Cardiac fibroblast (primary cell): ENCODE measurements at regions not wholly inside any gene's neighbourhood (a gene's known extent, or its start where the extent isn't known, plus 50 kb on each side); places are given as distances from the start of the nearest gene placed in this dataset.

Experiments
- DNase-seq, 2 donors: peaks; one replicate each; pipeline versions ENCODE4 v3.0.0 to v3.0.0-alpha.2; 2010; ENCODE audit warnings: low read depth in 2 of 2
- H3K4me3 ChIP-seq, 2 donors: replicated peaks in 1 of 2; 1 replicate in 1 of 2; 2 replicates in 1 of 2; pipeline ENCODE4 v1.5.1; 2011; ENCODE audit warnings: low read depth in 2 of 2, low read length in 2 of 2, mild to moderate bottlenecking in 2 of 2, moderate library complexity in 1 of 2
- CTCF ChIP-seq: IDR thresholded peaks from one replicate; pipeline ENCODE4 v1.5.1; 2011; ENCODE audit warnings: low read depth, mild to moderate bottlenecking, low read length, inconsistent platforms

DNA sequence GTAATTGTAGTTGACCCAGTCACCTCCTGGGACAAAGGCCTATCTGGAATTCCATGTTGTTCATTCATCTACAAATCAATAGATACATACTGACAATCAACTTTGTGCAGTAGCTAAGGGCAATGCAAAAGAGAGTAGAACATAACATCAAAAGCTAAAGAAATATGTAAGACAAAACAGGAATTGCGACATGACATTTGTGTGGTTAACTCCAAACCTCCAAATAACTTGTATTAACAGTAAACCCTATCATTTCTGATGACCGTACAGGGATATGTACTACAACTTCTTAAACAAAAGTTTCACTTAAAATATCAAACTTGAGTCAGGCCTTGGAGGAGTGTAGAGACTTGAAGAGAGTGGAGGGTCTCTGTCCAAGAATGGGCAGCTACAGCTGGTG, 317.6 kb downstream of the SPATA17 start:
- no peak for DNase-seq
- no peak for TF ChIP-seq CTCF
- H3K4me3 ChIP-seq, result no peak overlapping the region

GRCh38 chr1:217953330-217953729, 322.2 kb downstream of the SPATA17 start:
- TF ChIP-seq CTCF, result no peak
- no peak overlapping the region for H3K4me3 ChIP-seq
- DNase-seq, result no peak

- no peak for DNase-seq
- no peak overlapping the region for H3K4me3 ChIP-seq
- TF ChIP-seq CTCF, result no peak
Observed at GRCh38 chr1:217953922-217954321, 322.8 kb downstream of the SPATA17 start.

GRCh38 chr1:217955723-217956122, 324.6 kb downstream of the SPATA17 start:
- no peak for TF ChIP-seq CTCF
- no peak overlapping the region for H3K4me3 ChIP-seq
- DNase-seq, result no peak

DNA sequence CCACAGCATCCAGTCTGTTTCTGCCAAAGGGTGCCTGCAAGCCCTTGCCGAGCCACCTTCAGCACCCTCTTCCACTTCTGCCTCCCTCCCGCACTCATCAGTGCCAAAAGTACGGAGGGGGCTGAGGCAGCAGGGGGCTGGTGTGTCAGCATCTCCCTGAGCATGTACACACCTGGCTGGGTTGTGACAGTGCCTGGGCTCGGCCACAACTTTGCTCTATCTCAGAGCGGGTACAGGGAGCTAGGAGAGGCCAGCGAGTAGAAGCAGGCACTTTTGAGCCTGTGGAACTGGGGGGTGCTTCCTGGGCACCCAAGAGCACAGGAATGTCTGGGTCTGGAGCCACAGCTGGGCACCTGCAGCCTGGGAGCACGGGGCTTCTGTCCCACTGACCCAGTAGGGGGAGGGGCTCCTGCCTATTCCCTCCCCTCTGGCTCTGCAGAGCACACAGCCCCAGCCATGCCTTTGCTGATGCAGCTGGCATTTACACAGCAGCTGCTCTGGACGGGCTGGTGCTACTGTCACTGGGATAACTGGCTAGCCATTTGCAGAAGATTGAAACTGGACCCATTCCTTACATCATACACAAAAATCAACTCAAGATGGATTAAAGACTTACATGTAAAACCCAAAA, 319.8 kb upstream of the RRP15 start:
- no peak for TF ChIP-seq CTCF
- no peak overlapping the region for H3K4me3 ChIP-seq

GRCh38 chr1:217968085-217968484, 317.0 kb upstream of the RRP15 start:
- no peak for TF ChIP-seq CTCF
- no peak for DNase-seq
- H3K4me3 ChIP-seq, result no peak overlapping the region

More for the DNA sequence above, 319.8 kb upstream of the RRP15 start:
- no peak for DNase-seq

DNA sequence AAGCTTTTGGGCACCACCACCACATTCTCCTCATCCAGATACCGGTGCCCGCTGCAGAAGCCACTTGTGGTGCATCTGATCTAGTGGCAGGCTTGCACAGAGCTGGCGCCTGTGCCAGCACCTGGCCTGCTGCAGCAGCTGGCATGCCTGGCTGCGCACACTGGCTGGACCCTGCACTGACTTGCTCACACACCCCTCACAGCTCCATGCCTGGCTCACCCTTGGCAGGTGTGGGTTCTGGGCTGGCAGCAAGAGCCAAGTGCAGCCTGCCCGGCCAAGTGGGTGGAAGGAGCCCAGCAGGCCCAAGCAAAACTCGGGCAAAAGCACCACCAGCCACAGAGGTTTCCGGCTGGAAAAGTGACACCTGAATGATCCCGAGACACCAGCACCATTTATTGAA, 315.7 kb upstream of the RRP15 start:
- TF ChIP-seq CTCF, result no peak
- no peak overlapping the region for H3K4me3 ChIP-seq
- no peak for DNase-seq
